HepG2 (cell line): ENCODE measurements at regions not wholly inside any gene's neighbourhood (a gene's known extent, or its start where the extent isn't known, plus 50 kb on each side); places are given as distances from the start of the nearest gene placed in this dataset.
A peak's percentile ranks its signal among the peaks of the same experiment; 100 is the strongest.

ENCODE experiments used
- ATAC-seq: fragments of 200-7000 bp; cut with Tn5 transposase; 3 replicates; pipeline ENCODE4 v1.9.1; 2020; ENCODE audit warnings: mild to moderate bottlenecking, moderate library complexity
- BruUV-seq: library from RNA; stranded (reverse); fragments of 400-500 nt; replicated peaks from 2 replicates; lab custom pipeline; 2021; lab: Mats Ljungman, UMichigan
- CTCF ChIA-PET: fragments of 300-600 bp; formaldehyde crosslinking; extraction: SDS; loops from one replicate; lab custom pipeline; 2021; ENCODE audit warnings: low total read pairs, inconsistent platforms, low intra/inter-chr PET ratio; lab: Yijun Ruan, JAX
- POLR2A ChIA-PET: fragments of 350-600 bp; sonication (Branson Sonifier 250); formaldehyde crosslinking; loops from one replicate; lab custom pipeline; 2020; ENCODE audit warnings: antibody characterized with exemption, inconsistent platforms; lab: Yijun Ruan, JAX
- DNase-seq: peaks from one replicate; pipeline ENCODE4 v3.0.0-alpha.2; 2015; ENCODE audit warnings: low spot score
- FAIRE-seq: peaks from 3 replicates; lab custom pipeline; 2011; peaks lifted over from hg19 to GRCh38; lab: Jason Lieb, UNC
- H2AFZ ChIP-seq: one replicate; pipeline ENCODE4 v1.6.1; 2011; ENCODE audit warnings: low read length, inconsistent platforms
- H3K27ac ChIP-seq: fragments of 300-600 bp; 3 replicates; pipeline ENCODE4 v1.8.0; 2011; ENCODE audit warnings: mixed run types, mild to moderate bottlenecking, mixed read lengths, low read length, inconsistent platforms; ENCODE audit not compliant: insufficient read depth; ENCODE audit errors: extremely low read length
- H3K27me3 ChIP-seq, 2 experiments: fragments of 200-600 bp in 1 of 2; 2 replicates in 1 of 2; 3 replicates in 1 of 2; pipeline versions ENCODE4 v1.6.0 to v1.8.0; 2011; ENCODE audit warnings: low read length in 2 of 2, mild to moderate bottlenecking in 2 of 2, moderate library complexity in 2 of 2, inconsistent platforms in 1 of 2; ENCODE audit not compliant: insufficient read depth in 2 of 2, control insufficient read depth in 1 of 2
- H3K36me3 ChIP-seq, 2 experiments: fragments of 200-600 bp in 1 of 2; replicated peaks in 1 of 2; 2 replicates in 1 of 2; 3 replicates in 1 of 2; pipeline versions ENCODE4 v1.5.1 to v1.8.0; 2011; ENCODE audit warnings: low read length in 2 of 2, inconsistent platforms in 1 of 2; ENCODE audit not compliant: insufficient read depth in 2 of 2, control insufficient read depth in 1 of 2
- H3K4me1 ChIP-seq: 2 replicates; pipeline ENCODE4 v1.5.1; 2012; ENCODE audit warnings: low read length, inconsistent platforms; ENCODE audit not compliant: insufficient read depth
- H3K4me2 ChIP-seq: 2 replicates; pipeline ENCODE4 v1.6.0; 2011; ENCODE audit warnings: low read depth, low read length, inconsistent platforms
- H3K4me3 ChIP-seq, 3 experiments: fragments of 200-600 bp in 1 of 3; sonication (generic), shearing (Covaris generic) in 1 of 3; replicated peaks in 1 of 3; 2 replicates each; pipeline ENCODE4 v1.5.1; 2011 to 2016; ENCODE audit warnings: low read length in 3 of 3, inconsistent platforms in 2 of 3, low read depth in 2 of 3, mild to moderate bottlenecking in 2 of 3, control low read depth in 1 of 3, mixed read lengths in 1 of 3; ENCODE audit not compliant: insufficient read depth in 1 of 3
- H3K79me2 ChIP-seq: one replicate; pipeline ENCODE4 v1.6.1; 2011; ENCODE audit warnings: low read length, inconsistent platforms; ENCODE audit not compliant: insufficient read depth
- H3K9ac ChIP-seq: 2 replicates; pipeline ENCODE4 v1.6.0; 2011; ENCODE audit warnings: mild to moderate bottlenecking, low read depth, low read length, inconsistent platforms; ENCODE audit not compliant: insufficient read depth
- H3K9me3 ChIP-seq: 2 replicates; pipeline ENCODE4 v1.5.1; 2012; ENCODE audit warnings: mild to moderate bottlenecking, low read length
- H4K20me1 ChIP-seq: 2 replicates; pipeline ENCODE4 v1.6.0; 2011; ENCODE audit warnings: inconsistent platforms, mild to moderate bottlenecking, low read length, moderate library complexity; ENCODE audit not compliant: insufficient read depth
- KLF11 ChIP-seq: IDR thresholded peaks from 2 replicates; pipeline ENCODE4 v1.6.1; 2016; ENCODE audit warnings: missing compliant biosample characterization
- MEF2D ChIP-seq: sonication (generic); formaldehyde crosslinking; IDR thresholded peaks from 2 replicates; pipeline ENCODE4 v1.5.1; 2020; ENCODE audit warnings: mild to moderate bottlenecking, missing genetic modification reagents
- MTF1 ChIP-seq: sonication (generic); formaldehyde crosslinking; IDR thresholded peaks from 2 replicates; pipeline ENCODE4 v1.5.0; 2020; ENCODE audit warnings: missing genetic modification reagents
- MYNN ChIP-seq: sonication (generic); formaldehyde crosslinking; IDR thresholded peaks from 2 replicates; pipeline ENCODE4 v1.4.0; 2020; ENCODE audit warnings: mild to moderate bottlenecking, low read depth, missing genetic modification reagents
- SALL1 ChIP-seq: sonication (generic); formaldehyde crosslinking; IDR thresholded peaks from 2 replicates; pipeline ENCODE4 v1.8.0; 2022; ENCODE audit warnings: mild to moderate bottlenecking, missing genetic modification reagents
- SIN3A ChIP-seq: IDR thresholded peaks from 2 replicates; pipeline ENCODE4 v1.6.1; 2011; ENCODE audit warnings: low read depth, mild to moderate bottlenecking, control low read depth, low read length, borderline replicate concordance
- SOX5 ChIP-seq: IDR thresholded peaks from 2 replicates; pipeline ENCODE4 v1.6.1; 2016; ENCODE audit warnings: borderline replicate concordance
- TSC22D2 ChIP-seq: sonication (generic); formaldehyde crosslinking; IDR thresholded peaks from 2 replicates; pipeline ENCODE4 v1.5.1; 2020; ENCODE audit warnings: missing genetic modification reagents, mild to moderate bottlenecking, borderline replicate concordance
- ZIK1 ChIP-seq: sonication (generic); formaldehyde crosslinking; IDR thresholded peaks from 2 replicates; pipeline ENCODE4 v1.5.0; 2020; ENCODE audit warnings: mild to moderate bottlenecking, low read depth, missing genetic modification reagents, borderline replicate concordance
- ZNF83 ChIP-seq: sonication (generic); formaldehyde crosslinking; IDR thresholded peaks from 2 replicates; pipeline ENCODE4 v1.4.0; 2020; ENCODE audit warnings: missing genetic modification reagents, mild to moderate bottlenecking, borderline replicate concordance
- WGBS: methylation state at CpG from one replicate; pipeline ENCODE4 v1.1.6; 2017; ENCODE audit warnings: low lambda C conversion rate; 5-methylcytosine and 5-hydroxymethylcytosine counted together
- in situ Hi-C: cut with HindIII; loops from 2 replicates; pipeline ENCODE4 v1.10.0; 2017; ENCODE audit warnings: low pct_unique_long_range_greater_than_20kb; ENCODE audit not compliant: extremely low pct_ligation_motif_present
- intact Hi-C: fragments of 100-400 bp; cut with micrococcal nuclease; formaldehyde crosslinking; loops from one replicate; pipeline ENCODE4 v1.10.0; 2022; ENCODE audit not compliant: unreplicated experiment
- TF ChIP-seq, protein P1 (sequence below): sonication (generic); formaldehyde crosslinking; IDR thresholded peaks from 2 replicates; pipeline ENCODE4 v1.4.0; 2020; ENCODE audit warnings: mild to moderate bottlenecking, missing genetic modification reagents
- TF ChIP-seq, protein P2 (sequence below): sonication (generic); formaldehyde crosslinking; IDR thresholded peaks from 2 replicates; pipeline ENCODE4 v1.4.0; 2020; ENCODE audit warnings: missing genetic modification reagents

GRCh38 chr5:74409712-74410111, 230.8 kb downstream of the ENC1 start (continued):
- TF ChIP-seq ZIK1 (CRISPR knock-in tag) (no peak), SIN3A (no peak), SOX5 (no peak), MYNN (CRISPR knock-in tag) (no peak), KLF11 (CRISPR knock-in tag) (no peak), TSC22D2 (CRISPR knock-in tag) (no peak)

- FAIRE-seq (no peak), ATAC-seq (peak; percentile 32), DNase-seq (no peak)
- no peak overlapping the region for H2AFZ ChIP-seq
- ChIA-PET CTCF (no interaction called here), POLR2A (interaction anchor here (1.0 to 1.4 kb wide), 2 partner anchors 231 to 232 kb away, joined by 3 to 4 read pairs; partner anchors contain the start of gene ENC1)
- in situ Hi-C loops = no loop called here
- peak overlapping the region; percentile 66 for H3K27ac ChIP-seq
- 0 out of 6 replicates have a peak overlapping the region, but pooled peaks of 1 of the 3 experiments have one; percentile 35 for H3K4me3 ChIP-seq
- H3K27me3 ChIP-seq = no peaks in the 10 kb centered on the region
- no peaks in the 10 kb centered on the region for H3K36me3 ChIP-seq
- WGBS = 84% methylated on average over 4 of the region's 4 CpGs
- H3K79me2 ChIP-seq = no peaks in the 10 kb centered on the region
- BruUV-seq = no TSS peak
- no peaks in the 10 kb centered on the region for H4K20me1 ChIP-seq
- peak overlapping the region; percentile 42 for H3K9ac ChIP-seq
- H3K4me2 ChIP-seq = peak overlapping the region; percentile 64
- no peak for TF ChIP-seq ZNF83 (CRISPR knock-in tag)
- TF ChIP-seq SALL1 (CRISPR knock-in tag) = no peak
- TF ChIP-seq, protein P1, sequence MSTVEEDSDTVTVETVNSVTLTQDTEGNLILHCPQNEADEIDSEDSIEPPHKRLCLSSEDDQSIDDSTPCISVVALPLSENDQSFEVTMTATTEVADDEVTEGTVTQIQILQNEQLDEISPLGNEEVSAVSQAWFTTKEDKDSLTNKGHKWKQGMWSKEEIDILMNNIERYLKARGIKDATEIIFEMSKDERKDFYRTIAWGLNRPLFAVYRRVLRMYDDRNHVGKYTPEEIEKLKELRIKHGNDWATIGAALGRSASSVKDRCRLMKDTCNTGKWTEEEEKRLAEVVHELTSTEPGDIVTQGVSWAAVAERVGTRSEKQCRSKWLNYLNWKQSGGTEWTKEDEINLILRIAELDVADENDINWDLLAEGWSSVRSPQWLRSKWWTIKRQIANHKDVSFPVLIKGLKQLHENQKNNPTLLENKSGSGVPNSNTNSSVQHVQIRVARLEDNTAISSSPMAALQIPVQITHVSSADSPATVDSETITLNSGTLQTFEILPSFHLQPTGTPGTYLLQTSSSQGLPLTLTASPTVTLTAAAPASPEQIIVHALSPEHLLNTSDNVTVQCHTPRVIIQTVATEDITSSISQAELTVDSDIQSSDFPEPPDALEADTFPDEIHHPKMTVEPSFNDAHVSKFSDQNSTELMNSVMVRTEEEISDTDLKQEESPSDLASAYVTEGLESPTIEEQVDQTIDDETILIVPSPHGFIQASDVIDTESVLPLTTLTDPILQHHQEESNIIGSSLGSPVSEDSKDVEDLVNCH (CRISPR knock-in tag) = no peak
- TF ChIP-seq, protein P2, sequence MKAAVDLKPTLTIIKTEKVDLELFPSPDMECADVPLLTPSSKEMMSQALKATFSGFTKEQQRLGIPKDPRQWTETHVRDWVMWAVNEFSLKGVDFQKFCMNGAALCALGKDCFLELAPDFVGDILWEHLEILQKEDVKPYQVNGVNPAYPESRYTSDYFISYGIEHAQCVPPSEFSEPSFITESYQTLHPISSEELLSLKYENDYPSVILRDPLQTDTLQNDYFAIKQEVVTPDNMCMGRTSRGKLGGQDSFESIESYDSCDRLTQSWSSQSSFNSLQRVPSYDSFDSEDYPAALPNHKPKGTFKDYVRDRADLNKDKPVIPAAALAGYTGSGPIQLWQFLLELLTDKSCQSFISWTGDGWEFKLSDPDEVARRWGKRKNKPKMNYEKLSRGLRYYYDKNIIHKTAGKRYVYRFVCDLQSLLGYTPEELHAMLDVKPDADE (CRISPR knock-in tag) = no peak
- no peak for TF ChIP-seq MEF2D (CRISPR knock-in tag)
- no peak for TF ChIP-seq MTF1 (CRISPR knock-in tag)
- H3K4me1 ChIP-seq = peaks cover 74% of the 10 kb centered on the region
- H3K9me3 ChIP-seq = no peaks in the 10 kb centered on the region
- intact Hi-C loops = loop anchor here (2.0 to 5.0 kb wide), 2 partner anchors 173 to 230 kb away; no protein-coding TSS in a partner anchor
Measured at GRCh38 chr5:74409166-74409706, 231.3 kb downstream of the ENC1 start.
